ENCODE measurements at regions not wholly inside any gene's neighbourhood (a gene's known extent, or its start where the extent isn't known, plus 50 kb on each side); places are given as distances from the start of the nearest gene placed in this dataset.

DNA sequence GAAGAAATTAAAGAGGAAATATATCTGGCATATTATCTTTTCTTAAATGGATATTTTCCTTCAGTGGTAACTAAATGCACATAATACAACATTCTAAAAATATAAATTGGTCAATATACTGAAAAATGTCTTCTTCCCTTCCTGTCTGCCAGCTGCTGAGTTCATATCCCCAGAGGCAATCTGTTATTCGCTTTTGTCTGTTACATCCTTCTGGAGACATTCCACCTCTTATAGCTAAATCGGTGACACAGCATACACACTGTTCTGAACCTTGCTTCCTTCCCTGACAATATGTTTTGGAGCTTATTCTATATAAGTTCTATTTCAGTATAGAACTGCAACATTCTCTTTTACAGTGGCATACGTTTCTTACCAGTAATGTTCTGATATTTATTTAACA, 147.8 kb downstream of the TENT4A start:
- TF ChIP-seq CTCF (IDR thresholded peaks at IDR 0.05) (no peak), POLR2A (IDR thresholded peaks at IDR 0.05) (no peak)

All from esophagus squamous epithelium (tissue), 4 donors.